ENCODE measurements at regions not wholly inside any gene's neighbourhood (a gene's known extent, or its start where the extent isn't known, plus 50 kb on each side); places are given as distances from the start of the nearest gene placed in this dataset.
"Not testable (repeated sequence)": the region's sequence is repeated elsewhere in the genome, so short reads cannot be mapped to it uniquely, and the experiment has no call there.

- TF ChIP-seq CTCF (IDR thresholded peaks at IDR 0.05; ENCODE audit: low read depth, low read length) = no peak
- in situ Hi-C loops (cut with HindIII; ENCODE audit: low sequenced_read_pairs) = no loop called here
- no peak overlapping the region for H3K4me3 ChIP-seq (ENCODE audit: low read depth, low read length)
- no peak for DNase-seq (ENCODE audit: low read depth, low spot score)
Measured at GRCh38 chr11:38839071-38839470, 2241.0 kb upstream of the RAG2 start.

- H3K4me3 ChIP-seq (ENCODE audit: low read depth, low read length) = no peak overlapping the region
- no peak for TF ChIP-seq CTCF (IDR thresholded peaks at IDR 0.05; ENCODE audit: low read depth, low read length)
- in situ Hi-C loops (cut with HindIII; ENCODE audit: low sequenced_read_pairs) = no loop called here
- no peak for DNase-seq (ENCODE audit: low read depth, low spot score)
Measured at GRCh38 chr11:38835966-38836365, 2237.9 kb upstream of the RAG2 start.

GRCh38 chr11:38824573-38824972 lies 2226.5 kb upstream of the RAG2 start:
- no peak for TF ChIP-seq CTCF (IDR thresholded peaks at IDR 0.05; ENCODE audit: low read depth, low read length)
- in situ Hi-C loops (cut with HindIII; ENCODE audit: low sequenced_read_pairs) = no loop called here
- no peak overlapping the region for H3K4me3 ChIP-seq (ENCODE audit: low read depth, low read length)
- DNase-seq (ENCODE audit: low read depth, low spot score) = no peak

- DNase-seq (ENCODE audit: low read depth, low spot score); H3K4me3 ChIP-seq (ENCODE audit: low read depth, low read length); in situ Hi-C loops (cut with HindIII; ENCODE audit: low sequenced_read_pairs): not testable (repeated sequence)
Measured at GRCh38 chr11:38821786-38822185, 2223.8 kb upstream of the RAG2 start.

- no peak for DNase-seq (ENCODE audit: low read depth, low spot score)
- TF ChIP-seq CTCF (IDR thresholded peaks at IDR 0.05; ENCODE audit: low read depth, low read length) = no peak
- H3K4me3 ChIP-seq (ENCODE audit: low read depth, low read length) = no peak overlapping the region
- in situ Hi-C loops (cut with HindIII; ENCODE audit: low sequenced_read_pairs) = no loop called here
Measured at GRCh38 chr11:38819981-38820380, 2221.9 kb upstream of the RAG2 start.

- no peak overlapping the region for H3K4me3 ChIP-seq (ENCODE audit: low read depth, low read length)
- in situ Hi-C loops (cut with HindIII; ENCODE audit: low sequenced_read_pairs) = no loop called here
- TF ChIP-seq CTCF (IDR thresholded peaks at IDR 0.05; ENCODE audit: low read depth, low read length) = no peak
- DNase-seq (ENCODE audit: low read depth, low spot score) = no peak
Measured at GRCh38 chr11:38818720-38819119, 2220.7 kb upstream of the RAG2 start.

- H3K4me3 ChIP-seq (ENCODE audit: low read depth, low read length) = no peak overlapping the region
- in situ Hi-C loops (cut with HindIII; ENCODE audit: low sequenced_read_pairs) = no loop called here
- no peak for TF ChIP-seq CTCF (IDR thresholded peaks at IDR 0.05; ENCODE audit: low read depth, low read length)
- peak; percentile 49 for DNase-seq (ENCODE audit: low read depth, low spot score)
Measured at GRCh38 chr11:38814670-38815069, 2216.6 kb upstream of the RAG2 start.
